Endothelial cell (in vitro differentiated cells): ENCODE measurements at regions not wholly inside any gene's neighbourhood (a gene's known extent, or its start where the extent isn't known, plus 50 kb on each side); places are given as distances from the start of the nearest gene placed in this dataset.

Experiments
- DNase-seq: peaks from one replicate; pipeline ENCODE4 v3.0.0; 2021; ENCODE audit warnings: low spot score
- H3K27ac Mint-ChIP-seq: one replicate; pipeline ENCODE4 v1.8.0; 2021; ENCODE audit warnings: mixed read lengths, inconsistent platforms; ENCODE audit not compliant: unreplicated experiment
- H3K27me3 Mint-ChIP-seq: one replicate; pipeline ENCODE4 v1.8.0; 2021; ENCODE audit warnings: mild to moderate bottlenecking, moderate library complexity, mixed read lengths, inconsistent platforms; ENCODE audit not compliant: unreplicated experiment
- H3K36me3 Mint-ChIP-seq: one replicate; pipeline ENCODE4 v1.8.0; 2021; ENCODE audit warnings: mild to moderate bottlenecking, low read depth, mixed read lengths, inconsistent platforms; ENCODE audit not compliant: unreplicated experiment
- H3K4me1 Mint-ChIP-seq: one replicate; pipeline ENCODE4 v1.8.0; 2021; ENCODE audit warnings: mild to moderate bottlenecking, mixed read lengths, inconsistent platforms; ENCODE audit not compliant: unreplicated experiment
- H3K4me3 Mint-ChIP-seq: one replicate; pipeline ENCODE4 v1.8.0; 2021; ENCODE audit warnings: mild to moderate bottlenecking, mixed read lengths, inconsistent platforms; ENCODE audit not compliant: unreplicated experiment
- H3K9me3 Mint-ChIP-seq: one replicate; pipeline ENCODE4 v1.8.0; 2021; ENCODE audit warnings: mixed read lengths, inconsistent platforms; ENCODE audit not compliant: unreplicated experiment
- CTCF ChIP-seq: fragments of 200-600 bp; sonication (generic); IDR thresholded peaks from one replicate; pipeline ENCODE4 v1.5.0; 2021; ENCODE audit warnings: antibody characterized with exemption; ENCODE audit not compliant: unreplicated experiment

- no peak for DNase-seq
- TF ChIP-seq CTCF: no peak
- peaks cover 2% of the 10 kb centered on the region for H3K27me3 Mint-ChIP-seq
- peaks cover 9% of the 10 kb centered on the region for H3K4me1 Mint-ChIP-seq
- H3K36me3 Mint-ChIP-seq: peaks cover 3% of the 10 kb centered on the region
- H3K27ac Mint-ChIP-seq: no peak overlapping the region
- H3K4me3 Mint-ChIP-seq: no peak overlapping the region
- H3K9me3 Mint-ChIP-seq: no peaks in the 10 kb centered on the region
These were observed 54.1 kb upstream of the OPN4 start for GRCh38 chr10:86600296-86600695.

GRCh38 chr10:86601956-86602602 is 52.3 kb upstream of the OPN4 start:
- peaks cover 9% of the 10 kb centered on the region for H3K4me1 Mint-ChIP-seq
- H3K27ac Mint-ChIP-seq: no peak overlapping the region
- TF ChIP-seq CTCF: no peak
- DNase-seq: no peak
- peaks cover 4% of the 10 kb centered on the region for H3K27me3 Mint-ChIP-seq
- no peak overlapping the region for H3K4me3 Mint-ChIP-seq
- H3K9me3 Mint-ChIP-seq: no peaks in the 10 kb centered on the region
- H3K36me3 Mint-ChIP-seq: peaks cover 3% of the 10 kb centered on the region

- Mint-ChIP-seq H3K36me3 (peaks cover 3% of the 10 kb centered on the region), H3K4me1 (peaks cover 9% of the 10 kb centered on the region), H3K27me3 (peaks cover 2% of the 10 kb centered on the region), H3K27ac (no peak overlapping the region), H3K9me3 (no peaks in the 10 kb centered on the region), H3K4me3 (no peak overlapping the region)
- TF ChIP-seq CTCF: no peak
- DNase-seq: no peak
These were observed 51.1 kb upstream of the OPN4 start for GRCh38 chr10:86603256-86603655.
